Breast epithelium (tissue), 3 donors: ENCODE measurements at regions not wholly inside any gene's neighbourhood (a gene's known extent, or its start where the extent isn't known, plus 50 kb on each side); places are given as distances from the start of the nearest gene placed in this dataset.

ENCODE experiments used
- POLR2A ChIP-seq: fragments of 450-650 bp; IDR thresholded peaks from one replicate; pipeline ENCODE4 v1.6.1; 2016; ENCODE audit warnings: antibody characterized with exemption, mild to moderate bottlenecking, moderate library complexity
- POLR2AphosphoS5 ChIP-seq, 3 donors: sonication (generic); formaldehyde crosslinking; IDR thresholded peaks; one replicate each; pipeline ENCODE4 v1.6.1; 2017; ENCODE audit warnings: antibody characterized with exemption in 3 of 3
- TF ChIP-seq, protein P1 (sequence below), 3 donors: fragments of 450-650 bp; IDR thresholded peaks; one replicate each; pipeline ENCODE4 v1.5.1; 2016 to 2017; ENCODE audit warnings: antibody characterized with exemption in 3 of 3, mild to moderate bottlenecking in 3 of 3, moderate library complexity in 3 of 3

DNA sequence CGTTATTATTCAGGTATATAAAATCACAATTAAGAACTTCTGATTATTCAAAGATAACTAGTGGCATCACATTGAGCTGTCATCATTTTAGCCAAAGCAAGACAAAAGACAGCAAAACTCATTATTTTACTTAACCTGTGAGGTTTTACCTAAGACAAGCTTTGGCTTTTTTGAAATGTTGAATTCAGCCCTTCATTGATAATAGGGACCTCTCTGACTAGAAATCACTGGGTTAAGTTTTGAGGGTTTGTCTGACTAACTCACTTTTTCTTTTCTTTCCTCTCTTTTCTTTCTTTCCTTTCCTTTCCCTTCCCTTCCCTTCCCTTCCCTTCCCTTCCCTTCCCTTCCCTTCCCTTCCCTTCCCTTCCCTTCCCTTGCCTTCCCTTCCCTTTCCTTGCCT is 244.2 kb downstream of the GRXCR1 start:
- TF ChIP-seq, protein P1, sequence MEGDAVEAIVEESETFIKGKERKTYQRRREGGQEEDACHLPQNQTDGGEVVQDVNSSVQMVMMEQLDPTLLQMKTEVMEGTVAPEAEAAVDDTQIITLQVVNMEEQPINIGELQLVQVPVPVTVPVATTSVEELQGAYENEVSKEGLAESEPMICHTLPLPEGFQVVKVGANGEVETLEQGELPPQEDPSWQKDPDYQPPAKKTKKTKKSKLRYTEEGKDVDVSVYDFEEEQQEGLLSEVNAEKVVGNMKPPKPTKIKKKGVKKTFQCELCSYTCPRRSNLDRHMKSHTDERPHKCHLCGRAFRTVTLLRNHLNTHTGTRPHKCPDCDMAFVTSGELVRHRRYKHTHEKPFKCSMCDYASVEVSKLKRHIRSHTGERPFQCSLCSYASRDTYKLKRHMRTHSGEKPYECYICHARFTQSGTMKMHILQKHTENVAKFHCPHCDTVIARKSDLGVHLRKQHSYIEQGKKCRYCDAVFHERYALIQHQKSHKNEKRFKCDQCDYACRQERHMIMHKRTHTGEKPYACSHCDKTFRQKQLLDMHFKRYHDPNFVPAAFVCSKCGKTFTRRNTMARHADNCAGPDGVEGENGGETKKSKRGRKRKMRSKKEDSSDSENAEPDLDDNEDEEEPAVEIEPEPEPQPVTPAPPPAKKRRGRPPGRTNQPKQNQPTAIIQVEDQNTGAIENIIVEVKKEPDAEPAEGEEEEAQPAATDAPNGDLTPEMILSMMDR (IDR thresholded peaks at IDR 0.05): no peak
- TF ChIP-seq POLR2A (no peak), POLR2AphosphoS5 (IDR thresholded peaks at IDR 0.05) (no peak)
